ENCODE measurements at regions not wholly inside any gene's neighbourhood (a gene's known extent, or its start where the extent isn't known, plus 50 kb on each side); places are given as distances from the start of the nearest gene placed in this dataset.

GRCh38 chr5:174526177-174526576 lies 198.2 kb upstream of the MSX2 start:
- no peak for TF ChIP-seq CTCF (IDR thresholded peaks at IDR 0.05; ENCODE audit: insufficient read depth, low read length, poor library complexity, severe bottlenecking)
- no peak for DNase-seq (ENCODE audit: extremely low read depth, insufficient read length)
- H3K27me3 ChIP-seq (replicated peaks; ENCODE audit: control insufficient read depth, insufficient read depth, low read length), result no peaks in the 10 kb centered on the region
- H3K36me3 ChIP-seq (ENCODE audit: control insufficient read depth, insufficient read depth, low read length), result no peaks in the 10 kb centered on the region
- H3K4me3 ChIP-seq (replicated peaks; ENCODE audit: low read depth, low read length), result no peak overlapping the region

GRCh38 chr5:174527916-174528540 lies 196.4 kb upstream of the MSX2 start:
- no peaks in the 10 kb centered on the region for H3K36me3 ChIP-seq (ENCODE audit: control insufficient read depth, insufficient read depth, low read length)
- no peak for DNase-seq (ENCODE audit: extremely low read depth, insufficient read length)
- H3K4me3 ChIP-seq (replicated peaks; ENCODE audit: low read depth, low read length), result no peak overlapping the region
- TF ChIP-seq CTCF (IDR thresholded peaks at IDR 0.05; ENCODE audit: insufficient read depth, low read length, poor library complexity, severe bottlenecking), result no peak
- no peaks in the 10 kb centered on the region for H3K27me3 ChIP-seq (replicated peaks; ENCODE audit: control insufficient read depth, insufficient read depth, low read length)

GRCh38 chr5:174528821-174529544 lies 195.4 kb upstream of the MSX2 start:
- Histone ChIP-seq H3K27me3 (replicated peaks; ENCODE audit: control insufficient read depth, insufficient read depth, low read length) (no peaks in the 10 kb centered on the region), H3K4me3 (replicated peaks; ENCODE audit: low read depth, low read length) (no peak overlapping the region), H3K36me3 (ENCODE audit: control insufficient read depth, insufficient read depth, low read length) (no peaks in the 10 kb centered on the region)
- no peak for DNase-seq (ENCODE audit: extremely low read depth, insufficient read length)
- TF ChIP-seq CTCF (IDR thresholded peaks at IDR 0.05; ENCODE audit: insufficient read depth, low read length, poor library complexity, severe bottlenecking), result no peak

- Histone ChIP-seq H3K4me3 (replicated peaks; ENCODE audit: low read depth, low read length) (no peak overlapping the region), H3K36me3 (ENCODE audit: control insufficient read depth, insufficient read depth, low read length) (no peaks in the 10 kb centered on the region), H3K27me3 (replicated peaks; ENCODE audit: control insufficient read depth, insufficient read depth, low read length) (no peaks in the 10 kb centered on the region)
- no peak for DNase-seq (ENCODE audit: extremely low read depth, insufficient read length)
- TF ChIP-seq CTCF (IDR thresholded peaks at IDR 0.05; ENCODE audit: insufficient read depth, low read length, poor library complexity, severe bottlenecking), result no peak
Observed at GRCh38 chr5:174529925-174530681, 194.3 kb upstream of the MSX2 start.

GRCh38 chr5:174531782-174532191 lies 192.6 kb upstream of the MSX2 start:
- DNase-seq (ENCODE audit: extremely low read depth, insufficient read length), result no peak
- no peaks in the 10 kb centered on the region for H3K27me3 ChIP-seq (replicated peaks; ENCODE audit: control insufficient read depth, insufficient read depth, low read length)
- TF ChIP-seq CTCF (IDR thresholded peaks at IDR 0.05; ENCODE audit: insufficient read depth, low read length, poor library complexity, severe bottlenecking), result no peak
- no peak overlapping the region for H3K4me3 ChIP-seq (replicated peaks; ENCODE audit: low read depth, low read length)
- no peaks in the 10 kb centered on the region for H3K36me3 ChIP-seq (ENCODE audit: control insufficient read depth, insufficient read depth, low read length)

All from GM06990 (cell line).